GM18502 (cell line): ENCODE measurements at regions not wholly inside any gene's neighbourhood (a gene's known extent, or its start where the extent isn't known, plus 50 kb on each side); places are given as distances from the start of the nearest gene placed in this dataset.
"Not testable (repeated sequence)": the region's sequence is repeated elsewhere in the genome, so short reads cannot be mapped to it uniquely, and the experiment has no call there.

ENCODE experiments used
- ATAC-seq: cut with Tn5 transposase; IDR thresholded peaks from one replicate; pipeline ENCODE4 v1.9.1; 2021; ENCODE audit warnings: mild to moderate bottlenecking; ENCODE audit not compliant: unreplicated experiment, poor library complexity

GRCh38 chr20:53734006-53734688, 140.5 kb upstream of the ZNF217 start:
- no peak for ATAC-seq

DNA sequence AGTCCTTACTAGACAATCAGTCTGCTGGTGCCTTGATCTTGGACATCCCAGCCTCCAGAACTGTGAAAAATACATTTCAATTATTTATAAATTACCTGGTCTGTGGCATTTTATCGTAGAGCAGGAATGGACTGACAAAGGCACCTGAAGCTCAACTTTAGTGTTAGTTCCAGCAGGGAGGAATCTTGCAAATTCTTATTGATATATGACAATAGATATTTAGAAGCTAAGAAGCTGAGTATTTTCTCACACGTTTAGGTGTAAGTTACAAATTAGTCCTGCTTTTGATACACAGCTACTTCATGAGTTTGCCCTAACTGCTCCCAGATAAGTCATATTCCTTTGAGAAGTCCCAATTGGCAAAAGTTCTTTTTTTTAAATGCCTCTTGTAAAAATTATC, 138.0 kb upstream of the ZNF217 start:
- no peak for ATAC-seq

GRCh38 chr20:53728359-53728758, 134.7 kb upstream of the ZNF217 start:
- ATAC-seq = no peak

DNA sequence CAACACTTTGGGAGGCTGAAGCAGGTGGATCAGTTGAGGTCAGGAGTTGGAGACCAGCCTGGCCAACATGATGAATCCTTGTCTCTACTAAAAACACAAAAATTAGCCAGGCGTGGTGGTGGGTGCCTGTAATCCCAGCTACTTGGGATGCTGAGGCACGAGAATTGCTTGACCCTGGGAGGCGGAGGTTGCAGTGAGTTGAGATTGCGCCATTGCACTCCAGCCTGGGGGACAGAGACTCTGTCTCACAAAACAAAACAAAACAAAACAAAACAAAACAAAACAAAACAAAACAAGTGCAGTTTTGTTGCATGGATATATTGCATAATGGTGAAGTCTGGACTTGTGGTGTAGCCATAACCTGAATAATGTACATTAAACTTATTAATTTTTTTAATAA, 133.6 kb upstream of the ZNF217 start:
- not testable (repeated sequence) for ATAC-seq

DNA sequence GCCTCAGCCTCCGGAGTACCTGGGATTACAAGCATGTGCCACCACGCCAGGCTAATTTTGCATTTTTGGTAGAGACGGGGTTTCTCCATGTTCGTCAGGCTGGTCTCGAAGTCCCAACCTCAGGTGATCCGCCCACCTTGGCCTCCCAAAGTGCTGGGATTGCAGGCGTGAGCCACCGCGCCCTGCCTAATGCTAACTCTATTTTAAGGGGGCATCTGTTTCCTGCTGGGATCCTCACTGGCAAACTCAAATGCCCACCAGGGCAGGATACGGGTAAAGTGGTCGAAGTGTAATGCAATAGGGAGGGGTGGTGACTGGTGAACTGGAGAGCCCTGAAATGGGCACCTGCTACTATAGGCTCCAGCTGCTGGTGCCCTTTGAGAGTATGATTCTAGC, 131.9 kb upstream of the ZNF217 start:
- no peak for ATAC-seq

DNA sequence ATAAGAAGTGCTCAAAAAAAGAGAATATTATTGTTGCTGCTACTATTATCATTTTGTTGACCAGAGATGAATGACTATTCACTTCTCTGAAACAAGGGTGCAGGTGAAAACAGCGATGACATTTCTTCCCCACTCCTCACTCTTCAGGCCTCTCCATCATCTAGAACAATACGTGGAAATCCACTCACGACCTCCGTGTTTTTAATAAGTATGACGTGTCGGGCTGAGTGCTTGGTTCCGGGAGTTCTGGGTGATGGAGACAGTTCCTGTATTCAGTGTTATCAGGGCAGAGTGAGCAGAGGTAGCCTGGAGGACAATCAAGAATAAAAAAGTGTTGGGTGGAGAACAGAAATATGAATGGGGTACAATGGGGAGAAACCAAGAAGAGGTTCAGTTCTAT, 130.0 kb upstream of the ZNF217 start:
- ATAC-seq = no peak

GRCh38 chr20:53723045-53723444, 129.4 kb upstream of the ZNF217 start:
- no peak for ATAC-seq

- no peak for ATAC-seq
Observed at GRCh38 chr20:53722515-53723036, 128.9 kb upstream of the ZNF217 start.

DNA sequence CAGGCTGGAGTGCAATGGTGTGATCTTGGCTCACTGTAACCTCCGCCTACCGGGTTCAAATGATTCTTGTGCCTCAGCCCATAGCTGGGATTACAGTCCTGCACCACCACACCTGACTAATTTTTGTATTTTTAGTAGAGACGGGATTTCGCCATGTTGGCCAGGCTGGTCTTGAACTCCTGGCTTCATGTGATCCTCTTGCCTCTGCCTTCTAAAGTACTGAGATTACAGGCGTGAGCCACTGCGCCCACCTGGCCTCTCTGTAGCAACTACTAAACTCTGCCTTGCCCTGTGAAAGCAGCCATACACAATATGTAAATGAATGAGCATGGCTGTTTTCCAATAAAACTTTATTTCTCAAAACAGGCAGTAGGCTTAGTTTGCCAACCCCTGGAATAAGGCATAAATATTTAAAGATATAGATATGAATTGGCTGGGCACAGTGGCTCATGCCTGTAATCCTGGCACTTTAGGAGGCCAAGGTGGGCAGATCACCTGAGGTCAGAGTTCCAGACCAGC, 127.9 kb upstream of the ZNF217 start:
- peak; percentile 27 for ATAC-seq

- not testable (repeated sequence) for ATAC-seq
Observed at GRCh38 chr20:53719171-53719803, 125.6 kb upstream of the ZNF217 start.

- ATAC-seq = no peak
Observed at GRCh38 chr20:53718142-53719021, 124.7 kb upstream of the ZNF217 start.

GRCh38 chr20:53716395-53716794, 122.8 kb upstream of the ZNF217 start:
- ATAC-seq = no peak

DNA sequence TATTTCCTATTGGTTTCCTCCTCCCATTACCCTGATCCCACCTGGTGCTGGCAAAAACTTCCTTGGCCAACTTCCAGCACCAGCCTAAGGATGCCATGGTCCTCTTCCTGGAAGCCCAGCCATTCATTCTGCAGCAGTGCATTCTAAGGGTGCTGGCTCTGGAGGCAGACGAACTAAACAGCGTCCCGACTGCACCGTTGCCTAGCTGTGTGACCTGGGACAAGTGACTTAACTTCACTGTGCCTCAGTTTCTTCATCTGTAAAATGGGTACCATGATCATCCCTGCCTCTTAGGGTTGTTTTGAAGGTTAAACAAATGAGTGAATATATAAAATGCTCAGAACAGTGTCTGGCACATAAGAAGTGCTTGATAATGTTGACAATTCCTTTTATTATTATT, 120.9 kb upstream of the ZNF217 start:
- ATAC-seq = no peak

DNA sequence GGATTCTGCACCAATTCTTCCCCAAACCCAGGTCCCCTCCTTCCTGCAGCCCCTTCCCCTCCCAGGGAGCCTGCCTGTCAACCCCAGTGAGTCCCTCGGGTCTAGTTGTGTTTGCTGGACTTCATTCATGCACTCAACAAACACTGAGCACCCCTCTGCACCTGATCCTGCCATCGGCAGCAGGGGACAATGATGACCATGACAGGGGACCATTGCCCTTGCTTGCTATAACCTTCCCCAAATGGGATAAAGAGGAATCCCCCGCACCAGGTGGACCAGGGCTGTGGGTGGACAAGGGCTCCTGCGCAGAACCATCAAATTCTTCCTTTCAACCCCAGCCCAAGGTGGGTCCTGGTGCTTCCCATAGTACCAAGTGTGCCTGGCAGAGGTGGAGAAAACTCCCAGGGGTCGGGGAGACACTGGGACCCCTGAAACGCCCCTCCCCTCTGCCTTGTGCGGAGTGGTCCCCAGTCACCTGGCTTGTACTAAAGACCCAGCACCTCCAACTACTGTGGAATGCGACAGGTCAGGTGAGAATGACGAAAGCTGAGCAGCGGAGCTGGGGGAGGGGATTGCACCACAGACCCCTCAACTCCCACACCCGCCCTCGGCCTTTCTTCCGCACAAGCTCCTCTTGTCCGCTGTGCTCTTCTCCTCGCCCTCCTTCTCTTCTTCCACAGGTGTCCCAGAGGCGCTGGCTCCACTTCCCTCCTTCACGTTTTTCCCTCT, 119.9 kb upstream of the ZNF217 start:
- ATAC-seq = no peak

- ATAC-seq = no peak
Observed at GRCh38 chr20:53712212-53712977, 118.8 kb upstream of the ZNF217 start.

DNA sequence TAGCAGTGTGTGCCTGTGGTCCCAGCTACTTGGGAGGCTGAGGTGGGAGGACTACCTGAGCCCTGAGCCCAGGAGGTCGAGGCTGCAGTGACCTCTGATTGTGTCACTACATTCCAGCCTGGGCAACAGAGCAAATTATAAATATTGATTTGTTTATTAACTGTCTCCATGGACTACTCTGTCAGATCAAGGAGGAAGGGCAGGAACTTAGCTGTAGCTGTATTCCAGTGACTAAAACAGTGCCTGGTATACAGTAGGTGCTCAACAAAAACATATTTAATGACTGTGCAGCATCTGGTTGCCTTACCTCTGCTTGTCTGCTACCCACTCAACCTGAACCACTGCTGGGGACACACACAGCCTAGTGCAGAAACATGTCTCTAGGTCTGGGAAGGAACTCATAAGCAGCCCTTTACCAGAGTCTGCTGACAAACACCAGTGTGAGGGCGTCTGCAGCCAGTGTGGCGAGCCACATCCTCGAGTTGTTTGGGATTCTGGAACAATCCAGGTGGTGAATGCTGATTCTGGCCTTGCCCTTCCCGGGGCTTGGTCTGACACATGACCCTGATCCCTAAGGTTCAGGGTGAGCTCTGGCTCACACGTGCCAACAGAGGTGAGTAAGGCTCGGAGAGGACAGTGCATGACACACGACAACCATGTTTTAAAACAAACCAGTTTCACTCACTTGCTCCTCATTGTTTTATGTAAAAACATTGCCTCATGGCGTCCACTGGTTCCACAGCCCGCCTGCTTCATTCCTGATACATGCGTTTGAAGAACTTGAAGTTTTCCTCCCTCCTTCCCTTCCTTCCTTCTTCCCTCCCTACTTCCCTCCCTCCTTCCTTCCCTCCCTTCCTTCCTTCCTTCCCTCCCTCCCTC, 117.9 kb upstream of the ZNF217 start:
- no peak for ATAC-seq

- peak; percentile 67 for ATAC-seq
Observed at GRCh38 chr20:53708129-53708968, 114.7 kb upstream of the ZNF217 start.
